ENCODE measurements at regions not wholly inside any gene's neighbourhood (a gene's known extent, or its start where the extent isn't known, plus 50 kb on each side); places are given as distances from the start of the nearest gene placed in this dataset.
"Not testable (repeated sequence)": the region's sequence is repeated elsewhere in the genome, so short reads cannot be mapped to it uniquely, and the experiment has no call there.

GRCh38 chr12:125836647-125837046 lies 771.4 kb downstream of the AACS start:
- no peak for DNase-seq

- DNase-seq, result no peak
Observed at GRCh38 chr12:125841332-125841731, 776.1 kb downstream of the AACS start.

- no peak for DNase-seq
Observed at GRCh38 chr12:125852116-125852515, 786.9 kb downstream of the AACS start.

- DNase-seq, result no peak
Observed at GRCh38 chr12:125852679-125853078, 787.4 kb downstream of the AACS start.

GRCh38 chr12:125853670-125854069 lies 788.4 kb downstream of the AACS start:
- DNase-seq, result no peak

GRCh38 chr12:125856366-125856765 lies 791.1 kb downstream of the AACS start:
- DNase-seq, result no peak

GRCh38 chr12:125856896-125857295 lies 791.7 kb downstream of the AACS start:
- no peak for DNase-seq

- DNase-seq, result no peak
Observed at GRCh38 chr12:125860672-125861288, 795.5 kb downstream of the AACS start.

GRCh38 chr12:125861299-125862281 lies 796.4 kb downstream of the AACS start:
- no peak for DNase-seq

GRCh38 chr12:125865236-125865635 lies 800.0 kb downstream of the AACS start:
- not testable (repeated sequence) for DNase-seq

GRCh38 chr12:125871811-125872594 lies 806.8 kb downstream of the AACS start:
- no peak for DNase-seq

- no peak for DNase-seq
Observed at GRCh38 chr12:125873016-125873415, 807.8 kb downstream of the AACS start.

- no peak for DNase-seq
Observed at GRCh38 chr12:125878483-125878882, 813.2 kb downstream of the AACS start.

GRCh38 chr12:125882141-125882540 lies 816.9 kb downstream of the AACS start:
- no peak for DNase-seq

- DNase-seq, result no peak
Observed at GRCh38 chr12:125888921-125889320, 823.7 kb downstream of the AACS start.

- no peak for DNase-seq
Observed at GRCh38 chr12:125889742-125890141, 824.5 kb downstream of the AACS start.

GRCh38 chr12:125890366-125890905 lies 825.2 kb downstream of the AACS start:
- no peak for DNase-seq

- DNase-seq, result no peak
Observed at GRCh38 chr12:125890971-125891370, 825.7 kb downstream of the AACS start.

- DNase-seq, result no peak
Observed at GRCh38 chr12:125892276-125892675, 827.0 kb downstream of the AACS start.

GRCh38 chr12:125902991-125903390 lies 837.8 kb downstream of the AACS start:
- DNase-seq, result no peak

GRCh38 chr12:125907351-125907750 lies 842.1 kb downstream of the AACS start:
- DNase-seq, result no peak

- no peak for DNase-seq
Observed at GRCh38 chr12:125919856-125920470, 854.7 kb downstream of the AACS start.

- no peak for DNase-seq
Observed at GRCh38 chr12:125922330-125922729, 857.1 kb downstream of the AACS start.
